ENCODE measurements at regions not wholly inside any gene's neighbourhood (a gene's known extent, or its start where the extent isn't known, plus 50 kb on each side); places are given as distances from the start of the nearest gene placed in this dataset.
"Not testable (repeated sequence)": the region's sequence is repeated elsewhere in the genome, so short reads cannot be mapped to it uniquely, and the experiment has no call there.

DNA sequence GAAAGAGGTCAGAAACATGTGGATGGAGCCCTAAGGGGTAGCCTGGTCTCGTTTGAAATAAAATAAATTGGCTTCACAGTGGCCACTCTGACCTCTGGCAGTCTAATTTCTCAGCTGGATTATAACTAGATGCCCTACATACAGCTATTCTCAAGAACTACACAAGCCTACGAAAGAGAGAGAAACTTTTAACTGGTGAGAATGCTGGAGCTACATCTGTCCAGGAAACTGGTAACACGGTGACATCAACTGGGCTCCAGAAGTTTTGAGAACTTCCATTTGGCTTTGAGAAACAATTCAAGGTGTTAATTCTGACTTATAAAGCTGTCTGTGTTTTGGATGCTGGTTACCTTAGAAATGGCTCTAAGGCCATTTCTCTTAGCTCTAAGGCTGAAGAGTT is 187.3 kb upstream of the TENT5A start:
- DNase-seq: no peak
- no peak for ATAC-seq
- Mint-ChIP-seq H3K27ac (no peak overlapping the region), H3K4me3 (no peak overlapping the region), H3K36me3 (ENCODE audit: low read depth) (no peaks in the 10 kb centered on the region), H3K9me3 (ENCODE audit: insufficient read depth) (peaks cover 4% of the 10 kb centered on the region), H3K4me1 (ENCODE audit: low read depth) (no peaks in the 10 kb centered on the region), H3K27me3 (ENCODE audit: low read depth) (no peaks in the 10 kb centered on the region)
- POLR2A ChIA-PET: no interaction called here
- CTCF ChIA-PET: no interaction called here

DNA sequence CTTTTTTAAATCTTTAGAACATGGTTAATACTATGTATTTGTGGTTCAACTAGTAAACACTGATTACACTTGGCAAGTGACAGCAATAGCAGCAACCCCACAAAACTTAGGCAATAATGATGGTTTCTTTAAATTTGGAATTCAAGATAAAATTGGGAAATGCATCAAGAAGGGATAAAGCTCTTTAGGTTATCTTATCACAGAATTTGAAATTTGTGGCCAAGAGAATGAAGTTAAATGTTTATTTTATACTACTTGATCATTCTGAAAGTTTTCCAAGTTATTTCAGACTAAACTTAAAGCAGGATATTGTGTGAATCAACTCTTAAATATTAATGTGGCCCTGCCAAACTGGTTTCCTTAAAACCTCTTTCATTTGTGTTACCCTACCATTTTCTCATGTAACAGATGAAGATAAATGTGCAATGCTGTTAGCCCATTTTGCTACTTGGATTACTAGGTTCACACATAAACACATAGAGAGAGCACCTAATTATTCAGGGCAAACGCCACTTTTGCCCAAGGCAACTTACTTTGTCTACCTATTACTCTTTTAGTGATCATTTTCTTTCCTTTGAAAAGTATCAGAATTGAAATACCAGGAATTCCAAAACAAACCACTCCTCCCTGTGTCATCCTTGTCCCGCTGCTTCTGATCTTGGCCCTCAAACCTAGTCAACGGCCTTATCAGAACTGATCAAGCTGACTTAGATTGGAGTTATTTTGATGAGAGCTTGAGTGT is 186.7 kb upstream of the TENT5A start:
- no peaks in the 10 kb centered on the region for H3K27me3 Mint-ChIP-seq (ENCODE audit: low read depth)
- no peak for DNase-seq
- H3K27ac Mint-ChIP-seq: no peak overlapping the region
- no peaks in the 10 kb centered on the region for H3K4me1 Mint-ChIP-seq (ENCODE audit: low read depth)
- no peak overlapping the region for H3K4me3 Mint-ChIP-seq
- H3K9me3 Mint-ChIP-seq (ENCODE audit: insufficient read depth): peaks cover 4% of the 10 kb centered on the region
- no peaks in the 10 kb centered on the region for H3K36me3 Mint-ChIP-seq (ENCODE audit: low read depth)
- POLR2A ChIA-PET: no interaction called here
- ATAC-seq: no peak
- CTCF ChIA-PET: no interaction called here

DNA sequence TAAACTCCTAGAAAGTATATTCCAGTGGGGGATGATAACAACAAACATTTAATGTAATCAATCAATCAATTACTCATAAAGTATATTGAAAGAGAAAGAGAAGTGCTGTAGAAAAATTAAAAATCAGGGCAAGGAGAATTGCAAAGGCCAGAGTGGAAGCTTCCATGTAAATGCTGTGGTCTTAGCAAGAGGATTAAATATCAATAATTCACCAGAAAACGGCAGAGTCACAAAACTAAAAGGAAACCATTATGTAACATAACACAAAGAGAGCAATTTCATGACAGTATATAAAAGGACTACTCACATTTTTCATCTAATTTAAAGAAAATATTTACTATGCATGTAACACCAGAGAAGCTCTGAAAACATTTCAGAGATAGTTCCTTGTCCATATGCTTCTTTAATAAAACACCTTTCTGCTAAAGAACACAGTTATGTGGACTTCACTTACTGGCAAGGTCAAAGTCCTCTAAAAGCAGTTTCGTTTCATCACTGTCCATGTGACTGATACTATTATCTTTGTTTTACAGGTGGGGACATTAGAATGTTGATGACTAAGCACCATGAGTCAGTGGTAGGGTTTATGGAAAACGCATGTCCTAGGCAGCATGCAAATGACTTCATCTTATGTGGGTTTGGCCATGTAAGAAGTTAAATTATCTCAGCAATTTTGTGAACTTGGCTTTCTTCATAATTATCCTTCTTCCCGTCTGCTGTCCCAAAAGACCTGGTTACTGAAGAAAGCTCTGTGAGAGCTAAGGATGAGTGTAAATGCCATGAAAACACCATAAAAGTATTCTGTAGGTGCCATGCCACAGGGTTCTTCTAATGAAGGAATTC is 185.8 kb upstream of the TENT5A start:
- H3K4me1 Mint-ChIP-seq (ENCODE audit: low read depth): no peaks in the 10 kb centered on the region
- no peaks in the 10 kb centered on the region for H3K9me3 Mint-ChIP-seq (ENCODE audit: insufficient read depth)
- H3K36me3 Mint-ChIP-seq (ENCODE audit: low read depth): no peaks in the 10 kb centered on the region
- H3K27ac Mint-ChIP-seq: no peak overlapping the region
- DNase-seq (no peak), ATAC-seq (no peak)
- H3K4me3 Mint-ChIP-seq: no peak overlapping the region
- ChIA-PET POLR2A (no interaction called here), CTCF (no interaction called here)
- no peaks in the 10 kb centered on the region for H3K27me3 Mint-ChIP-seq (ENCODE audit: low read depth)

DNA sequence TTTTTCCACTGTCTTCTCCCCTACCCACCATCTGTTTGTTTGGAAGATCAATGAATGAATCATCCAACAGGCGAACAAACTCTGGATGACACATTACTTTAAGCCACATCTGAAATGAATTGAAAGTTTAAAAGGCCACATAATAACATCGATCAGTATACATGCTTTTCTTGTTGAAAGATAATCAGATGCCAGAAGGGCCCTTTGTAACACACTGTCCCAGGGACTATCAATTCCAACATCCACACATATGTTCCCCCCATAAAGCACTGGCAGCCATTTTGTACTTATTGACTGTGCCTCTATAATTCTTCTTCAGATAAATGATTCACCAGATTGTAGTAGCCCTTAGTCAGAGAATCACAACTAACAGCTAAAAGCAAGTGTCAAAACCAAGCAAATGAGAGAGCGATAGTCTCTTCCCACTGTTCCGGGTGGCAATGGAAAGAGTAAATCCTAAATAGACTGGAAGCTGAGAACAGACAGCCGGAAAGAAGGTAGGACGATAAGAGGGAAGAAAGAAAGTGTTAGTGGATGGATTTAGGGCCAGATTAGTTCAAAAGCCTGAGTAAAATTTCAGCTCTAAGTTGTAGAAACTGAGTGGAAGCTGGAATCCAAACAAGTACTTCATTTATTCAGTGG is 184.9 kb upstream of the TENT5A start:
- CTCF ChIA-PET: no interaction called here
- Mint-ChIP-seq H3K27me3 (ENCODE audit: low read depth) (no peaks in the 10 kb centered on the region), H3K4me1 (ENCODE audit: low read depth) (no peaks in the 10 kb centered on the region), H3K27ac (no peak overlapping the region), H3K9me3 (ENCODE audit: insufficient read depth) (no peaks in the 10 kb centered on the region), H3K36me3 (ENCODE audit: low read depth) (no peaks in the 10 kb centered on the region), H3K4me3 (no peak overlapping the region)
- ATAC-seq (no peak), DNase-seq (no peak)
- POLR2A ChIA-PET: no interaction called here

DNA sequence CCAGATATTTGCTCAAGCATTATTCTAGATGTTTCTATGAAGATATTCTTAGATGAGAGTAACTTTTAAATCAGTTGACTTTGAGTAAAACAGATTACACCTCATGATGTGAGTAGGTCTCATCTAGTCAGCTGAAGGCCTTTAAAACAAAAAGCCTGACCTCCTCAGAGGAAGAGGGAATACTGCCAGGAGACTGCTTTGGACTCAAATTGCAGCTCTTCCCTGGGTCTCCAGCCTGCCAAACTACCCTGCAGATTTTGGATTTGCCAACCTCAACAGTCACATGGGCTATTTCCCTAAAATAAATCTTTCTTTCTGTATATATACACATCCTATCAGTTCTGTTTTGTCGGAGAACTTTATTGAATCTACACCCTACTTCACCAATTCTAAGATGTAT is 182.5 kb upstream of the TENT5A start:
- ChIA-PET CTCF (no interaction called here), POLR2A (no interaction called here)
- DNase-seq (no peak), ATAC-seq (no peak)
- no peaks in the 10 kb centered on the region for H3K36me3 Mint-ChIP-seq (ENCODE audit: low read depth)
- no peaks in the 10 kb centered on the region for H3K4me1 Mint-ChIP-seq (ENCODE audit: low read depth)
- H3K9me3 Mint-ChIP-seq (ENCODE audit: insufficient read depth): no peaks in the 10 kb centered on the region
- H3K27ac Mint-ChIP-seq: no peak overlapping the region
- no peaks in the 10 kb centered on the region for H3K27me3 Mint-ChIP-seq (ENCODE audit: low read depth)
- H3K4me3 Mint-ChIP-seq: no peak overlapping the region

DNA sequence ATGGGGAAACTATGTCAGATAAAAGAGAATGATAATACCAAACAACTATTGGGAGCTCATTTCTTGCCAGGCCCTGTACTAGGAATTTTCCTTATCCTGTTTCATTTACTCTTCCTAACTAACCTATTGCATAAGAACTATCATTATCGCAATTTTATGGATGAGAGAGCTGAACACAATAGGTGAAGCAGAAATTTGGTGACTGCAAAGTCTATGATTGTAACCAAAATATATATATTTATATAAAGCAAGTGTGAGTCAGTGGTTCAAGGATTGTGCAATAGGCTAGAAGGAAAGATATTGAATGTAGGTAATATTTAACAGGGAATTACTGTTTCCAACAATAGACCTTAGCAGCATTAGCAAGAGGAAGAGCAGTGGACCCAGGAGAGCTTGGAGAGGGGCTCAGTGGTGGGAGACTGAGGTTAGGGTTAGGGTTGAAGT is 181.1 kb upstream of the TENT5A start:
- ChIA-PET POLR2A (no interaction called here), CTCF (no interaction called here)
- ATAC-seq: no peak

DNA sequence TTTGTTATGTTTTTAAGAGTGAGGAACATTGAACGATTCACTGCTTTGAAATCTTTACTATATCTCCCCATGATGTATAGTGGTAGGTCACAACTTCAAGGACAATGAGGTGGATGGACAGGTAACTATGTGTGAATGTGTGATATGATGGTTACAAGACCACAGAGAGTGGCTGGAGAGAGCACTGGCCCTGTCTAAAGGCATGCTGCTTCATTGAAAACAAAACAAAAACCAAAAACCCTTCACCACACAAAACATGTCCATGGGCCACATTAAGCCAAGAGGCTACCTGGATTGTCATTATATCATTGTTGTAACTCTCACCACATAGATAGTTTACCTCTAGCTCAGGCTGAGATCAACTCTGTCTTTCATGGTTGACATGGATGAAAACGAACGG is 180.6 kb upstream of the TENT5A start:
- H3K4me1 Mint-ChIP-seq (ENCODE audit: low read depth): no peaks in the 10 kb centered on the region
- CTCF ChIA-PET: no interaction called here
- H3K27me3 Mint-ChIP-seq (ENCODE audit: low read depth): no peaks in the 10 kb centered on the region
- DNase-seq (no peak), ATAC-seq (no peak)
- H3K4me3 Mint-ChIP-seq: no peak overlapping the region
- POLR2A ChIA-PET: no interaction called here
- no peaks in the 10 kb centered on the region for H3K36me3 Mint-ChIP-seq (ENCODE audit: low read depth)
- H3K27ac Mint-ChIP-seq: no peak overlapping the region
- no peaks in the 10 kb centered on the region for H3K9me3 Mint-ChIP-seq (ENCODE audit: insufficient read depth)

More for the DNA sequence above, 181.1 kb upstream of the TENT5A start:
- Mint-ChIP-seq H3K27ac (no peak overlapping the region), H3K4me3 (no peak overlapping the region), H3K4me1 (ENCODE audit: low read depth) (no peaks in the 10 kb centered on the region), H3K27me3 (ENCODE audit: low read depth) (no peaks in the 10 kb centered on the region), H3K9me3 (ENCODE audit: insufficient read depth) (no peaks in the 10 kb centered on the region), H3K36me3 (ENCODE audit: low read depth) (no peaks in the 10 kb centered on the region)
- DNase-seq: no peak

DNA sequence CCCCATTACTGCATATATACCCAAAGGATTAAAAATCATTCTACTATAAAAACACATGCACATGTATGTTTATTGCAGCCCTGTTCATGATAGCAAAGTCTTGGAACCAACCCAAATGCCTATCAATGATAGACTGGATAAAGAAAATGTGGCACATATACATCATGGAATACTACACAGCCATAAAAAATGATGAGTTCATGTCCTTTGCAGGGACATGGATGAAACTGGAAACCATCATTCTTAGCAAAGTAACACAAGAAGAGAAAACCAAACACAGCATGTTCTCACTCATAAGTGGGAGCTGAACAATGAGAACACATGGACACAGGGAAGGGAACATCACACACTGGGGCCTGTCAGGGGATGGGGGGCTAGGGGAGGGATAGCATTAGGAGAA is 180.0 kb upstream of the TENT5A start:
- POLR2A ChIA-PET; H3K4me1 Mint-ChIP-seq (ENCODE audit: low read depth); H3K27me3 Mint-ChIP-seq (ENCODE audit: low read depth); H3K27ac Mint-ChIP-seq; CTCF ChIA-PET; ATAC-seq; H3K36me3 Mint-ChIP-seq (ENCODE audit: low read depth); DNase-seq; H3K4me3 Mint-ChIP-seq; H3K9me3 Mint-ChIP-seq (ENCODE audit: insufficient read depth): not testable (repeated sequence)

DNA sequence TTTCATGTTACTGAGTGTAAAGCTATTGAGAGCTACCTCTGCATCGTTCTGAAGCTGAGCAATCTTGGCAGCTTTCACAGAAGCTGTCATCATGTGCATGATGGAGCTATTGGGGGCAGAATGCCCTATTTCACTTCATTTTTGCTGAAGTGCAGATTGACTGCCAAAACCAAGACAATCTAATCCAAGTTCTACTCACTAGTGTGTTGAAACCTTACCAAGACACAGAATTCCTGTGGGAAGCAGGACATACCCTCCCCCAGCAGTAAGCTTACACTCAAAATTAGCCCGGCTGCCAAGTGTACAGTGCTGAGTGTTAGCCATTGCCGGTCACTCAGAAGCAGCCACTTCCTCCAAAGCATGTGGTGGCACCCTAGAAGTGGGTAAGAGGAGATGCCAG is 177.3 kb upstream of the TENT5A start:
- ATAC-seq (no peak), DNase-seq (no peak)
- no peak overlapping the region for H3K27ac Mint-ChIP-seq
- POLR2A ChIA-PET: no interaction called here
- CTCF ChIA-PET: no interaction called here
- H3K4me3 Mint-ChIP-seq: no peak overlapping the region
- H3K36me3 Mint-ChIP-seq (ENCODE audit: low read depth): no peaks in the 10 kb centered on the region
- H3K27me3 Mint-ChIP-seq (ENCODE audit: low read depth): no peaks in the 10 kb centered on the region
- H3K9me3 Mint-ChIP-seq (ENCODE audit: insufficient read depth): no peaks in the 10 kb centered on the region
- H3K4me1 Mint-ChIP-seq (ENCODE audit: low read depth): no peaks in the 10 kb centered on the region

DNA sequence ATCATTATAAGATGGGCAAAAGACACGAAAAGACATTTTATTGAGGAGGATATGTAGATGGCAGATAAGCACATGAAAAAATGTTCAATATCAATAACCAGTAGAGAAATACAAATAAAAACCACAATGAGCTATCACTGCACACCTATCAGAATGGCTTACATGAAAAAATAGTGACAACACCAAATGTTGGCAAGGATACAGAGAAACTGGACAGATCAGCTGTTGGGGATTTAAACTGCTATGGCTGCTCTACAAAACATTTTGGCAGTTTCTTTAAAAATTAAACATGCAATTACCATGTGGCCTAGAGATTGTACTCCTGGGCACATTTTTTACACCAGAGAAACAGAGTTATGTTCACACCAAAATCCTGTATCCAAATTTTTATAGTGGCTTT is 172.7 kb upstream of the TENT5A start:
- H3K4me3 Mint-ChIP-seq: no peak overlapping the region
- POLR2A ChIA-PET: no interaction called here

DNA sequence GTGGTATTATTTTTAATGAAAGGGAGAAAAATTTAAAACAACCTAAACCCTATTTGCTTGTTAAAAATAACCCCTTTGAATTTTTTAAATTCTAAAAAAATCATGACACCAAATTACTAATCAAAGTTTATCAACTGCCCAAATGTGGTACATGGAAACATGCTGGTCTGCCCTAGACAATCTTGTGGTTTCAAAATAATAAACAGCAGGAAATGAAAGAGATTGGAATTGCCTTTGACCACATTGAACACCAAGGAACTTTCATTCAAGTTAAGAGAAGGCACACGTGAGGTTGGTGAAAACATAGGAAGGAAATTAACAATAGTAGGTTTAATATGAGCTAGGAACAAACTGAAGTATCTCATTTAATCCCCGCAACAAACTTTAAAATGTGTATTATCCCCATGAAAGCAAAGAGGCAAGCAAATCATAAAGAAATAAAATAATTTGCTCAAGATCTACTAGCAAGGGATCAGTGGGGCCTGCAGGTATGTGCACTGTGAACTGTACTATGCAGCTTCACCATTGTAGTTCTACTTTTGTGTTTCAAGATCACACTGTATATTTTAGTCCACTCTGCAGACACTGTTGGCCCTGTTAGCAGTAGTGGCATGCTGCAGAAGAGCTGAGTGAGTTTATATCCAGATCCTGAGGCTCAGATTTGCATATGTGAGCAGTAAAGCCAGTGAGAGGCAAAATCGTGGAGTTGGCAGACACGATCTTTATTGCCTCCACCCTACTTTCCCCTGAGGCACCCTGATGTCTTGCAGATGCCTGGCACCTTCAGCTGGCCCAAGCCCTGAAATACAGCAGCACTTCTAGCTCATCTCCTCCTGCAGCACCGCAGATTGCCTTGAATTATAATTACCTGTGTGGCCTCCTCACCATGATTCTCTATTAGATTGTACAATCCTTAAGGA is 157.8 kb upstream of the TENT5A start:
- H3K4me3 Mint-ChIP-seq: no peak overlapping the region
- no peaks in the 10 kb centered on the region for H3K4me1 Mint-ChIP-seq (ENCODE audit: low read depth)
- ChIA-PET CTCF (no interaction called here), POLR2A (no interaction called here)
- ATAC-seq (no peak), DNase-seq (no peak)
- no peaks in the 10 kb centered on the region for H3K36me3 Mint-ChIP-seq (ENCODE audit: low read depth)
- no peak overlapping the region for H3K27ac Mint-ChIP-seq
- no peaks in the 10 kb centered on the region for H3K9me3 Mint-ChIP-seq (ENCODE audit: insufficient read depth)
- H3K27me3 Mint-ChIP-seq (ENCODE audit: low read depth): no peaks in the 10 kb centered on the region

More for the DNA sequence above, 172.7 kb upstream of the TENT5A start:
- DNase-seq: no peak
- no peak for ATAC-seq
- Mint-ChIP-seq H3K9me3 (ENCODE audit: insufficient read depth) (no peaks in the 10 kb centered on the region), H3K27me3 (ENCODE audit: low read depth) (no peaks in the 10 kb centered on the region), H3K4me1 (ENCODE audit: low read depth) (no peaks in the 10 kb centered on the region), H3K27ac (no peak overlapping the region), H3K36me3 (ENCODE audit: low read depth) (no peaks in the 10 kb centered on the region)
- CTCF ChIA-PET: no interaction called here

DNA sequence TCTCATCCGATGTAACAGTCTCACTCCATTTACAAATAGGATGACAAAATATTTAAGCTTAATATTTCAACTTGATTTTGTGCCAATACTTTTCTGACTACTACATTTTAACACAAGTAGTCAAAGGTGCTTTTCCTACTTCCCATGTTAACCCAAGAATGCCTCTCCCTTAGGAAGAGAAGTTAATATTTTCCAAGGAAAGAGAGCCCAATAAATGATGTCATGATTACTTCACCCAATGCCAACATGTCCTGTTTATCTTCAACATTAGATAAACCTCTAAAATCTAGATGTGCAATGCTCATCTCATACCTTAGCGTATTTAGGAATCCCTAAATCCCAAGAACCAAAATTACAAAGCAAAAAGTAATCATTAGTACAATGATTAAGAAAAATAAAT is 156.7 kb upstream of the TENT5A start:
- ChIA-PET POLR2A (no interaction called here), CTCF (no interaction called here)
- no peak overlapping the region for H3K27ac Mint-ChIP-seq
- H3K4me3 Mint-ChIP-seq: no peak overlapping the region
- ATAC-seq (no peak), DNase-seq (no peak)
- H3K36me3 Mint-ChIP-seq (ENCODE audit: low read depth): no peaks in the 10 kb centered on the region
- H3K27me3 Mint-ChIP-seq (ENCODE audit: low read depth): no peaks in the 10 kb centered on the region
- no peaks in the 10 kb centered on the region for H3K4me1 Mint-ChIP-seq (ENCODE audit: low read depth)
- no peaks in the 10 kb centered on the region for H3K9me3 Mint-ChIP-seq (ENCODE audit: insufficient read depth)
